Ishikawa (cell line): ENCODE measurements at regions not wholly inside any gene's neighbourhood (a gene's known extent, or its start where the extent isn't known, plus 50 kb on each side); places are given as distances from the start of the nearest gene placed in this dataset.

ENCODE experiments used
- CEBPB ChIP-seq: IDR thresholded peaks from 2 replicates; pipeline ENCODE4 v1.6.1; 2012
- CREB1 ChIP-seq: IDR thresholded peaks from 2 replicates; pipeline ENCODE4 v1.6.1; 2012; ENCODE audit warnings: low read depth
- EGR1 ChIP-seq: IDR thresholded peaks from 2 replicates; pipeline ENCODE4 v1.6.1; 2012
- EP300 ChIP-seq: IDR thresholded peaks from 2 replicates; pipeline ENCODE4 v1.6.1; 2012; ENCODE audit warnings: borderline replicate concordance
- FOXM1 ChIP-seq: IDR thresholded peaks from 2 replicates; pipeline ENCODE4 v1.6.1; 2012; ENCODE audit warnings: low read depth, borderline replicate concordance
- NFIC ChIP-seq: IDR thresholded peaks from 2 replicates; pipeline ENCODE4 v1.6.1; 2012
- RAD21 ChIP-seq: IDR thresholded peaks from 2 replicates; pipeline ENCODE4 v1.6.1; 2012; ENCODE audit warnings: low read depth
- TAF1 ChIP-seq: IDR thresholded peaks from 2 replicates; pipeline ENCODE4 v1.6.1; 2012; ENCODE audit warnings: low read depth, mild to moderate bottlenecking
- TCF12 ChIP-seq: IDR thresholded peaks from 2 replicates; pipeline ENCODE4 v1.6.1; 2012; ENCODE audit warnings: low read depth
- TEAD4 ChIP-seq: IDR thresholded peaks from 2 replicates; pipeline ENCODE4 v1.6.1; 2012
- YY1 ChIP-seq: IDR thresholded peaks from 2 replicates; pipeline ENCODE4 v1.6.1; 2012; ENCODE audit warnings: low read depth
- ZBTB7A ChIP-seq: IDR thresholded peaks from 2 replicates; pipeline ENCODE4 v1.6.1; 2012; ENCODE audit warnings: low read depth
- TF ChIP-seq, protein P1 (sequence below): IDR thresholded peaks from 2 replicates; pipeline ENCODE4 v1.6.1; 2012; ENCODE audit warnings: low read depth, mild to moderate bottlenecking
- TF ChIP-seq, protein P2 (sequence below): IDR thresholded peaks from 2 replicates; pipeline ENCODE4 v1.6.1; 2012
- TF ChIP-seq, protein P3 (sequence below): IDR thresholded peaks from 2 replicates; pipeline ENCODE4 v1.6.1; 2012

DNA sequence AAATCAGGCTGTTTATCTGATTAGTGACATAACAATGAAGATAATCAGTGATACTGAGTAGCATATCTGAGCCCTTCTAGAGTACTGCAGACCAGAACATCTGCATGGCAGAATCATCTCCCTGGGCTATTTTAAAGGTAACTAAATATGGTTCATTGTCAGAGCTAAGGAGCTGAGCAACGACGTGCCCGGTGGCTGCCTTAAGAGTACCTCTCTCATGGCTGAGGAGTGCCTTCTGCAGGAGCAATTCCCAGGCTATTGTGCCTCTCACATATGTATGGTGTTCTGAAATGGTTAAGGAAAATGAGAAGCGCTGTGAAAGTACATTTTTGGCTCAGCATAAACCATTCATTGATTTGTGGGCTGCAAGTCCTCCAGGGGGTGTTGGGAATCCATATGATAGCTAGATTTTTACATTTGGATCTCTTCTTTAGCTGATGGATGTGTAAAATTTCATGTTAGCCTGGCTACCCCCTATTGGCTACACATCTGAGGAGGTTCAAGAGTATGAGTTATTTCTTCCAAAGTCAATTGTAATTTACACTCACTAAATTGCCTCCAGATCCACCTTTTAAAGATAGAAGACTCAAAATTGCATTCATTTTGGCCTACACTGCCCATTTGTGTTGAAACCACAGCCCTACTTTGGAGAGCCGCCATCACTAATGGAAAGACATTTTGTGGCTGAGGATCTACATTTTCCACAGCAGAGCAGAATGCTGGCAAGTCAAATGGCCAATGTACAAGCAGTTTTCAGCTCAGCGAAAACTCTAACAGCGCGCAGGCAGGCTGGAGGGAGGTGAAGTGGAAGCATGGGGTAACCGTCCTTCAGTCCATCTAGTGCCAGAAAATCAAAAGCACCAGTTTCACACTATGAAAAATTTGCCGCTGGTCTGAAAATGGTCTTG is 198.0 kb downstream of the SIM1 start:
- no peak for TF ChIP-seq TCF12
- TF ChIP-seq YY1, result no peak
- TF ChIP-seq, protein P1, sequence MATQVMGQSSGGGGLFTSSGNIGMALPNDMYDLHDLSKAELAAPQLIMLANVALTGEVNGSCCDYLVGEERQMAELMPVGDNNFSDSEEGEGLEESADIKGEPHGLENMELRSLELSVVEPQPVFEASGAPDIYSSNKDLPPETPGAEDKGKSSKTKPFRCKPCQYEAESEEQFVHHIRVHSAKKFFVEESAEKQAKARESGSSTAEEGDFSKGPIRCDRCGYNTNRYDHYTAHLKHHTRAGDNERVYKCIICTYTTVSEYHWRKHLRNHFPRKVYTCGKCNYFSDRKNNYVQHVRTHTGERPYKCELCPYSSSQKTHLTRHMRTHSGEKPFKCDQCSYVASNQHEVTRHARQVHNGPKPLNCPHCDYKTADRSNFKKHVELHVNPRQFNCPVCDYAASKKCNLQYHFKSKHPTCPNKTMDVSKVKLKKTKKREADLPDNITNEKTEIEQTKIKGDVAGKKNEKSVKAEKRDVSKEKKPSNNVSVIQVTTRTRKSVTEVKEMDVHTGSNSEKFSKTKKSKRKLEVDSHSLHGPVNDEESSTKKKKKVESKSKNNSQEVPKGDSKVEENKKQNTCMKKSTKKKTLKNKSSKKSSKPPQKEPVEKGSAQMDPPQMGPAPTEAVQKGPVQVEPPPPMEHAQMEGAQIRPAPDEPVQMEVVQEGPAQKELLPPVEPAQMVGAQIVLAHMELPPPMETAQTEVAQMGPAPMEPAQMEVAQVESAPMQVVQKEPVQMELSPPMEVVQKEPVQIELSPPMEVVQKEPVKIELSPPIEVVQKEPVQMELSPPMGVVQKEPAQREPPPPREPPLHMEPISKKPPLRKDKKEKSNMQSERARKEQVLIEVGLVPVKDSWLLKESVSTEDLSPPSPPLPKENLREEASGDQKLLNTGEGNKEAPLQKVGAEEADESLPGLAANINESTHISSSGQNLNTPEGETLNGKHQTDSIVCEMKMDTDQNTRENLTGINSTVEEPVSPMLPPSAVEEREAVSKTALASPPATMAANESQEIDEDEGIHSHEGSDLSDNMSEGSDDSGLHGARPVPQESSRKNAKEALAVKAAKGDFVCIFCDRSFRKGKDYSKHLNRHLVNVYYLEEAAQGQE, result no peak
- no peak for TF ChIP-seq TEAD4
- TF ChIP-seq EP300, result no peak
- TF ChIP-seq EGR1, result no peak
- TF ChIP-seq CREB1, result no peak
- TF ChIP-seq CEBPB, result no peak
- TF ChIP-seq, protein P2, sequence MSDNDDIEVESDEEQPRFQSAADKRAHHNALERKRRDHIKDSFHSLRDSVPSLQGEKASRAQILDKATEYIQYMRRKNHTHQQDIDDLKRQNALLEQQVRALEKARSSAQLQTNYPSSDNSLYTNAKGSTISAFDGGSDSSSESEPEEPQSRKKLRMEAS, result no peak
- TF ChIP-seq NFIC, result no peak
- no peak for TF ChIP-seq FOXM1
- TF ChIP-seq ZBTB7A, result no peak
- no peak for TF ChIP-seq RAD21
- no peak for TF ChIP-seq TAF1
- TF ChIP-seq, protein P3, sequence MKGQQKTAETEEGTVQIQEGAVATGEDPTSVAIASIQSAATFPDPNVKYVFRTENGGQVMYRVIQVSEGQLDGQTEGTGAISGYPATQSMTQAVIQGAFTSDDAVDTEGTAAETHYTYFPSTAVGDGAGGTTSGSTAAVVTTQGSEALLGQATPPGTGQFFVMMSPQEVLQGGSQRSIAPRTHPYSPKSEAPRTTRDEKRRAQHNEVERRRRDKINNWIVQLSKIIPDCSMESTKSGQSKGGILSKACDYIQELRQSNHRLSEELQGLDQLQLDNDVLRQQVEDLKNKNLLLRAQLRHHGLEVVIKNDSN, result no peak

DNA sequence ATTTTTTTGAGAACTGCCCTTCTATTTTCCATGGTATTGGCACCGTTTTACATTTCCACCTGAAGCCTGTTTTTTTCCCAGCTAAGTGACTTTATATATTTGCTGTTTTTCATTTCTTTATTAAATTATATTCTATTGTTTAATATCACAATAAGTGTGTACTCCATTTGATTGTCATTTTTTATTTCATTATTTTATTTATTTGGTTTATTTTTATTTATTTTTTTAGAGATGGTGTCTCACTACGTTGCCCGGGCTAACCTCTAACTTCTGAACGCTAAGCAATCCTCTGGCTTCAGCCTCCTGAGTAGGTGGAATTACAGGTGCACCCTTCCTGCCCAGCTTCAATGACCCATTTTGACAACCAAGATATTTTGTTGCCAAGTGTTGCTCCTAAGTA is 202.6 kb downstream of the SIM1 start:
- TF ChIP-seq TCF12, result no peak
- TF ChIP-seq RAD21, result no peak
- TF ChIP-seq, protein P2, result no peak
- TF ChIP-seq NFIC, result no peak
- TF ChIP-seq CREB1, result no peak
- TF ChIP-seq, protein P1, result no peak
- no peak for TF ChIP-seq TAF1
- TF ChIP-seq, protein P3, result no peak
- TF ChIP-seq EP300, result no peak
- no peak for TF ChIP-seq TEAD4
- TF ChIP-seq ZBTB7A, result no peak
- TF ChIP-seq YY1, result no peak
- no peak for TF ChIP-seq EGR1
- TF ChIP-seq CEBPB, result no peak

DNA sequence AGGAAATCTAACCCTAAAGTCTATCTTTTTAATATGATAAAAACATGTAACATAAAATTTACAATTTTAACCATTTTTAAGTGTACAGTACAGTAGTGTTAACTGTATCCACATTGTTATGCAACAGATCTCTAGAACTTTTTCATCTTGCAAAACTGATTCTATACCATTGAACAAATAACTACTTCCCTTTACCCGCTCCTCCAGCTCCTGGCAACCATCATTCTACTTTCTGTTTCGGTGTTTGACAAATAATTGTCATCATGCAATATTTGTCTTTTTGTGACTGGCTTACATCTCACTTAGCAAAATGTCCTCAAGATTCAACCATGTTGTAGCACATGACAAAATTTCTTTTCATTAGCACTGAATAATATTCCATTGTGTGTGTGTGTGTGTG is 203.2 kb downstream of the SIM1 start:
- TF ChIP-seq RAD21 (no peak), TCF12 (no peak), TAF1 (no peak), NFIC (no peak), CREB1 (no peak), TEAD4 (no peak), YY1 (no peak), ZBTB7A (no peak)
- TF ChIP-seq, protein P3, result no peak
- TF ChIP-seq, protein P2, result no peak

DNA sequence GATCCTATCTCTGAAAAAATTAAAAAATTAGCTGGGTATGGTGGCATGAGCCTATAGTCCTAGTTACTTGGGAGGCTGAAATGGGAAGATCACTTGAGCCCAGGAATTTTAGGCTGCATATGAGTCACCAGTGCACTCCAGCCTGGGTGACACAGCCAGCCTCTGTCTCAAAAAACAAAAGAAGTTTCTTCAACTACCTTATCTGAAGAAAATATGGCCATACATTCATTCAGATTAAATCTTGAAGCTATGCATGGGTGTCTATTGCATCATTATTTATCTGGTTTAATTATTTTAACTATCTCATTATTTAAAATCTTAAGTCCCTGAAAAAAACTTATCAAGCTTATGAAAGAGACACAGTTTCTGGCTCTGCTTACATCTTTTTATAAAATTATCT is 204.1 kb downstream of the SIM1 start:
- TF ChIP-seq, protein P3, result no peak
- TF ChIP-seq CREB1 (no peak), NFIC (no peak), TAF1 (no peak), FOXM1 (no peak), TCF12 (no peak), TEAD4 (no peak), ZBTB7A (no peak), CEBPB (no peak), EGR1 (no peak), RAD21 (no peak), YY1 (no peak), EP300 (no peak)
- TF ChIP-seq, protein P1, result no peak
- TF ChIP-seq, protein P2, result no peak
